Hematopoietic multipotent progenitor cell (in vitro differentiated cells): ENCODE measurements at regions not wholly inside any gene's neighbourhood (a gene's known extent, or its start where the extent isn't known, plus 50 kb on each side); places are given as distances from the start of the nearest gene placed in this dataset.

ENCODE experiments used
- DNase-seq, 3 donors: peaks; one replicate each; pipeline ENCODE4 v3.0.0-alpha.2; 2011 to 2015; ENCODE audit warnings: low read depth in 2 of 3, low spot score in 2 of 3

- DNase-seq, result no peak
Measured at GRCh38 chrX:1945879-1946278, 331.0 kb downstream of the ASMT start.

GRCh38 chrX:1946974-1947373, 332.1 kb downstream of the ASMT start:
- DNase-seq, result no peak
